ENCODE measurements at regions not wholly inside any gene's neighbourhood (a gene's known extent, or its start where the extent isn't known, plus 50 kb on each side); places are given as distances from the start of the nearest gene placed in this dataset.

DNA sequence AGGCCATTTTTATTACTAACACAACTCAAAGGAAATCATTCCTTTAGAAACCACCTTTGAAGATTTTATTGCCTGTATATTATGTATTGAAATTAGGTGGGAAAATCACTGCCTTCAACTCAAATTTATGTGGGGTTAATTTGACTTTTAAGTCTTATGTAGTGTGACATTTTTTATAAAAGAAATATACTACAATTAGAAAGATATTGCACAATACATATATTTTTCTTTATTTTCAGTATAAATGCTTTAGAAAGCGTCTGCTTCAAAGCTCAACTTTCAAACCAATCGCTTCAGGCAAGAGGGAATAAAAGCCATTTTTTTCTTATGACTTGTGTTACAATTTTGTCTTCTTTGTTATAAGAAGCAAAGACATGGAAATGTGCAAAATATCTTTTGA, 337.4 kb upstream of the ZWINT start:
- no peak overlapping the region for H3K4me3 ChIP-seq (IDR thresholded peaks at IDR 0.05; ENCODE audit: insufficient read depth, low read depth, low read length)
- no peak overlapping the region for H2AFZ ChIP-seq (ENCODE audit: low read depth)
- H3K4me1 ChIP-seq (ENCODE audit: low read depth, poor library complexity, severe bottlenecking): no peaks in the 10 kb centered on the region
- H3K36me3 ChIP-seq (ENCODE audit: insufficient read depth): no peaks in the 10 kb centered on the region
- no peak overlapping the region for H3K4me2 ChIP-seq
- no peaks in the 10 kb centered on the region for H3K79me2 ChIP-seq (ENCODE audit: insufficient read depth, low read depth)
- no peak overlapping the region for H3K27ac ChIP-seq
- no peak for TF ChIP-seq CTCF (conservative IDR thresholded peaks at IDR 0.05; ENCODE audit: low read depth, low read length)
- no peak overlapping the region for H3K9ac ChIP-seq
- H4K20me1 ChIP-seq (ENCODE audit: insufficient read depth): no peaks in the 10 kb centered on the region
- no peaks in the 10 kb centered on the region for H3K27me3 ChIP-seq (ENCODE audit: insufficient read depth, low read depth)

DNA sequence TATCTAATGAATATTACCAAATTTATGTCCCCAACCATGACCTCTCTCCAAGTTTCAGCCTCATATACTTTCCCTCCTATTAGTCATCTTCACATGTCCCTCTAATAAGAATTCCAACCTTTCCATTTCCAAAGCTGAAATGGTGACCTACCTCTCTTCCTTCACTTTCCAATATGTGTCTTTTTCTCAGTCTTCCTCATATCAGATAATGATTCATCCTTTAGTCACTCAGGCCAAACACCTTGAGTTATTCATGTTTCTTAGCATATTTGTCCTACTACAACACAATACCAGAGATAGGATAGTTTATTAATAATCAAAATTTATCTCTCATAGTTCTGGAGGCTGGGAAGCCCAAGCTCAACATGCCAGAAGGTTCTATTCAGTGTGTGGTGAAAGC, 318.5 kb upstream of the ZWINT start:
- Histone ChIP-seq H3K27me3 (ENCODE audit: insufficient read depth, low read depth) (no peaks in the 10 kb centered on the region), H4K20me1 (ENCODE audit: insufficient read depth) (no peaks in the 10 kb centered on the region), H3K36me3 (ENCODE audit: insufficient read depth) (no peaks in the 10 kb centered on the region), H3K9ac (no peak overlapping the region), H3K4me3 (IDR thresholded peaks at IDR 0.05; ENCODE audit: insufficient read depth, low read depth, low read length) (no peak overlapping the region), H3K4me1 (ENCODE audit: low read depth, poor library complexity, severe bottlenecking) (no peaks in the 10 kb centered on the region), H3K79me2 (ENCODE audit: insufficient read depth, low read depth) (no peaks in the 10 kb centered on the region), H2AFZ (ENCODE audit: low read depth) (no peak overlapping the region), H3K27ac (no peak overlapping the region), H3K4me2 (no peak overlapping the region)
- TF ChIP-seq CTCF (conservative IDR thresholded peaks at IDR 0.05; ENCODE audit: low read depth, low read length): no peak

DNA sequence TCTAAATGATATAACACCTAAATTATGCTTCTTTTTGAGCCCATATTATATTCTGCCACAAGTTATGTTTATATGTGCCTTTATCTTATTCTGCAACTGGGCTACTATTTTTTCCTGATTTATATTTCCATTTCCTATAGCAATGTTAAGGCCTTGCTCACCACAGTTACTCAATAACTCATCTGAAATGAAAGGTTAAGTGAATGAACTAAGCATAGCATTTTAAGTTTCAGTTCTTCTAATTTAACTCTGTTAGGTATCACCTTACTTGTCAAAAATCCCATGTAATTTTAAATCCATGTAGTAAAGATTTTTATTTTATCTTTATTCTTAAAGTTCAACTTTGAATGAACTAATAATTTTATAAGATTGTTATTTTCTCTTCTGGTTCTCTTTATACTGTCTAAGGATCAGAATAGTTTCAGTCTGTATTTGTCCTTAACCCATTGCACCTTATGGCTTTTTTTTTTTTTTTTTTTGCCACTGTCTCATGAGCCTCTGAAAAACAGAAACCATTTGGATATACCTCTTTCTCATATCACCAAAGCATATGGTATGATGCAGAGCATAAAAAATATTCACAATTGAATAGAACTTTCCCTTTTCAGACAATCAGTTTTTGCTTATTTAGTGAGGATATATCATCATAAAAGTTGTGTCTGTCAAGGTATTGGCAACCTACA, 301.8 kb upstream of the ZWINT start:
- Histone ChIP-seq H3K4me3 (IDR thresholded peaks at IDR 0.05; ENCODE audit: insufficient read depth, low read depth, low read length) (no peak overlapping the region), H3K4me1 (ENCODE audit: low read depth, poor library complexity, severe bottlenecking) (no peaks in the 10 kb centered on the region), H3K9ac (no peak overlapping the region)

GRCh38 chr10:56653289-56653688, 292.2 kb upstream of the ZWINT start:
- no peak for TF ChIP-seq CTCF (conservative IDR thresholded peaks at IDR 0.05; ENCODE audit: low read depth, low read length)
- Histone ChIP-seq H4K20me1 (ENCODE audit: insufficient read depth) (no peaks in the 10 kb centered on the region), H3K36me3 (ENCODE audit: insufficient read depth) (no peaks in the 10 kb centered on the region), H3K4me3 (IDR thresholded peaks at IDR 0.05; ENCODE audit: insufficient read depth, low read depth, low read length) (no peak overlapping the region), H3K27me3 (ENCODE audit: insufficient read depth, low read depth) (no peaks in the 10 kb centered on the region), H3K9ac (no peak overlapping the region), H3K79me2 (ENCODE audit: insufficient read depth, low read depth) (no peaks in the 10 kb centered on the region), H3K27ac (no peak overlapping the region), H3K4me1 (ENCODE audit: low read depth, poor library complexity, severe bottlenecking) (no peaks in the 10 kb centered on the region), H3K4me2 (no peak overlapping the region), H2AFZ (ENCODE audit: low read depth) (no peak overlapping the region)

More for the DNA sequence above, 301.8 kb upstream of the ZWINT start:
- no peak overlapping the region for H3K4me2 ChIP-seq
- H3K79me2 ChIP-seq (ENCODE audit: insufficient read depth, low read depth): no peaks in the 10 kb centered on the region
- H3K27me3 ChIP-seq (ENCODE audit: insufficient read depth, low read depth): no peaks in the 10 kb centered on the region
- no peaks in the 10 kb centered on the region for H3K36me3 ChIP-seq (ENCODE audit: insufficient read depth)
- H4K20me1 ChIP-seq (ENCODE audit: insufficient read depth): no peaks in the 10 kb centered on the region; the same call in 1 of the 2 replicates
- H3K27ac ChIP-seq: no peak overlapping the region
- TF ChIP-seq CTCF (conservative IDR thresholded peaks at IDR 0.05; ENCODE audit: low read depth, low read length): no peak
- H2AFZ ChIP-seq (ENCODE audit: low read depth): no peak overlapping the region

Data from KMS-11 (cell line).